Activated CD8-positive, alpha-beta T cell treated with anti-CD3 and anti-CD28 coated beads for 36 hours (primary cell): ENCODE measurements at regions not wholly inside any gene's neighbourhood (a gene's known extent, or its start where the extent isn't known, plus 50 kb on each side); places are given as distances from the start of the nearest gene placed in this dataset.
"Not testable (repeated sequence)": the region's sequence is repeated elsewhere in the genome, so short reads cannot be mapped to it uniquely, and the experiment has no call there.

Source experiments
- ATAC-seq: fragments of 200-7000 bp; cut with Tn5 transposase; one replicate; pipeline ENCODE4 v1.10.0; 2021; ENCODE audit warnings: mild to moderate bottlenecking, moderate library complexity
- CTCF ChIA-PET: fragments of 350-600 bp; sonication (Branson Sonifier 250); formaldehyde crosslinking; loops from one replicate; lab custom pipeline; 2021; ENCODE audit warnings: antibody characterized with exemption; lab: Charles Lee
- POLR2A ChIA-PET: fragments of 350-600 bp; sonication (Branson Sonifier 250); formaldehyde crosslinking; loops from one replicate; lab custom pipeline; 2021; ENCODE audit warnings: antibody characterized with exemption; lab: Charles Lee
- DNase-seq: peaks from one replicate; pipeline ENCODE4 v3.0.0-alpha.2; 2020
- H3K27ac Mint-ChIP-seq: one replicate; pipeline ENCODE4 v1.8.0; 2021; ENCODE audit warnings: mild to moderate bottlenecking, mixed read lengths
- H3K27me3 Mint-ChIP-seq: one replicate; pipeline ENCODE4 v1.8.0; 2021; ENCODE audit warnings: mixed read lengths
- H3K36me3 Mint-ChIP-seq: one replicate; pipeline ENCODE4 v1.8.0; 2021; ENCODE audit warnings: low read depth, mixed read lengths
- H3K4me1 Mint-ChIP-seq: one replicate; pipeline ENCODE4 v1.8.0; 2021; ENCODE audit warnings: low read depth, mixed read lengths
- H3K4me3 Mint-ChIP-seq: one replicate; pipeline ENCODE4 v1.8.0; 2021; ENCODE audit warnings: mild to moderate bottlenecking, moderate library complexity, mixed read lengths
- H3K9me3 Mint-ChIP-seq: one replicate; pipeline ENCODE4 v1.8.0; 2021; ENCODE audit warnings: mixed read lengths
- intact Hi-C: fragments of 100-400 bp; cut with micrococcal nuclease; formaldehyde crosslinking; loops from one replicate; pipeline ENCODE4 v1.10.0; 2022
- TF ChIP-seq, protein P1 (sequence below): fragments of 200-600 bp; IDR thresholded peaks from one replicate; pipeline ENCODE4 v1.8.0; 2022; ENCODE audit warnings: antibody characterized with exemption, mild to moderate bottlenecking

DNA sequence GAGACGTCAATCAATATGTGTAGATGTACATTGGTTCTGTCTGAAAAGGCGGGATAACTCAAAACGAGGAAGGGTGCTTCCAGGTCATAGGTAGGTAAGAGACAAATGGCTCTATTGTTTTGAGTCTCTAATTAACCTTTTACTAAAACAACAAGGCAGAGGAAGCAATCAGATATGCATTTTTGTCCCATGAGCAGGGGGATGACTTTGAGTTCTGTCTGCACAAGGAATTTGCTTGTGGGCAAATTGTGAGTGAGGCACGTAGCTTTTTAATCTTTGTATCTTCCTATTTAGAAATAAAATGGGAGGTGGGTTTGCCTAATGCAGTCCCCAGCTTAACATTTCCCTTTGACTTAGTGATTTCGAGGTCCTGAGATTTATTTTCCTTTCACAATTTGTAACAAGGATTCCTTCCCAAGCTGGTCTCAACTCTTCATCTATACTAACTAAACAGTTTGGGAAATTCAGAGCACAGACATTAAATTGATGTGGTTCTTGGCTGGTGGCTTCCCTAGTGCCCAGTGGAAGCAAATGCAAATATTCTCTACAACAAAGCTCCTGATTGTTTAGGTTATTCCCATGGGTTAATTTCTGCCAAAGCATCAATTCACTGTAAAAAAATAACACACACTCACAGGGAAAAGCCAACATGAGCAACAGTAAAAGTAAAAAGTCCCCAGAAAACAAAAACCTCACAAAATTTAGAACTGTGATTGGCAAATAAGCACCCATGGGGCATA lies 738.8 kb upstream of the SGO1 start:
- Mint-ChIP-seq H3K9me3 (peaks cover 39% of the 10 kb centered on the region), H3K36me3 (no peaks in the 10 kb centered on the region), H3K27me3 (no peaks in the 10 kb centered on the region), H3K27ac (no peak overlapping the region), H3K4me1 (no peaks in the 10 kb centered on the region), H3K4me3 (no peak overlapping the region)
- TF ChIP-seq, protein P1, sequence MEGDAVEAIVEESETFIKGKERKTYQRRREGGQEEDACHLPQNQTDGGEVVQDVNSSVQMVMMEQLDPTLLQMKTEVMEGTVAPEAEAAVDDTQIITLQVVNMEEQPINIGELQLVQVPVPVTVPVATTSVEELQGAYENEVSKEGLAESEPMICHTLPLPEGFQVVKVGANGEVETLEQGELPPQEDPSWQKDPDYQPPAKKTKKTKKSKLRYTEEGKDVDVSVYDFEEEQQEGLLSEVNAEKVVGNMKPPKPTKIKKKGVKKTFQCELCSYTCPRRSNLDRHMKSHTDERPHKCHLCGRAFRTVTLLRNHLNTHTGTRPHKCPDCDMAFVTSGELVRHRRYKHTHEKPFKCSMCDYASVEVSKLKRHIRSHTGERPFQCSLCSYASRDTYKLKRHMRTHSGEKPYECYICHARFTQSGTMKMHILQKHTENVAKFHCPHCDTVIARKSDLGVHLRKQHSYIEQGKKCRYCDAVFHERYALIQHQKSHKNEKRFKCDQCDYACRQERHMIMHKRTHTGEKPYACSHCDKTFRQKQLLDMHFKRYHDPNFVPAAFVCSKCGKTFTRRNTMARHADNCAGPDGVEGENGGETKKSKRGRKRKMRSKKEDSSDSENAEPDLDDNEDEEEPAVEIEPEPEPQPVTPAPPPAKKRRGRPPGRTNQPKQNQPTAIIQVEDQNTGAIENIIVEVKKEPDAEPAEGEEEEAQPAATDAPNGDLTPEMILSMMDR: no peak
- no peak for ATAC-seq
- DNase-seq: no peak
- intact Hi-C loops: no loop called here
- ChIA-PET POLR2A (no interaction called here), CTCF (no interaction called here)

DNA sequence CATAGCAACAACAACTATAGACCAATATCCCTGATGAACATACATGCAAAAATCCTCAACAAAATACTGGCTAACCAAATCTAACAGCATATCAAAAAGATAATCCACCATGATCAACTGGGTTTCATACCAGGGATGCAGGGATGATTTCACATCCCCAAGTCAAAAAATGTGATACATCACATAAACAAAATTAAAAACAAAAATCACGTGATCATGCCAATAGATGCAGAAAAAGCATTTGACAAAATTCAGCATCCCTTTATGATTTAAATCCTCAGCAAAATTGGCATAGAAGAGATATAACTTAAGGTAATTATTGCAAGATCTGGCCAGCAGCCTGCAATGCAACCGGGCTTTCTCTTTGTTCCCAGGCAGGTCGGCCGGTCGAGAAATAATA lies 735.1 kb upstream of the SGO1 start:
- ATAC-seq, intact Hi-C loops, H3K4me1 Mint-ChIP-seq, CTCF ChIA-PET, H3K27ac Mint-ChIP-seq, H3K36me3 Mint-ChIP-seq, DNase-seq, POLR2A ChIA-PET, H3K4me3 Mint-ChIP-seq, H3K27me3 Mint-ChIP-seq: not testable (repeated sequence)
- H3K9me3 Mint-ChIP-seq: peaks cover 52% of the 10 kb centered on the region

DNA sequence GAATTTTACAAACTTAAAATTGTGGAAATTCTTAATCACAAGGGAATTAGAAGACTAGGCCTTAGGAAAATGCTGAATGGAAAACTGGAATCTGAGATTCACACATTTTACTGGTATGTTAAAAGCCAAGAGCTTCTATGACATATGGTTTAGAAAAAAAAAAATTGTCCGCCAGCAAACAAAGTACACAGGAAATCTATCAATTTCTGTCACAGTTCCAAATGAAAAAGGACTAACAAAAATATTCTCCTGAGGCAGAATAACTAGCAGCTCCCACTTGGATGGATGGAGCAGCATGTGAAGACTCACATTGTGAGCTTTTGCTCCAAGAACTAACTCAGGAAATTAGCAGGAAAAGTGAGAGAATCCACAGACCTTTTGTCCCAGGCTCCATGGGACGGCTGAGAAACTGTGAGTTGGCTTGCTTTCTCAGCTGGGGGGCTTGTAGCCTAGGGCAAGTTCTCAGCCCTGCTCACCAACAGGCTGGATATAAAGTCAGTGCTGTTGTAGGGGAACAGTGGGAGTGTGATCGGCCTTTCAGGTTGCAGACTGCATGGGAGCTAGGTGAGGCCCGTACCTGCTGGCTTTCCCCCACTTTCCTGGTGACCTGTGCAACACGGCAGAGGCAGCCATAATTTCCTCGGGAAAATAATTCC lies 731.1 kb upstream of the SGO1 start:
- CTCF ChIA-PET: no interaction called here

DNA sequence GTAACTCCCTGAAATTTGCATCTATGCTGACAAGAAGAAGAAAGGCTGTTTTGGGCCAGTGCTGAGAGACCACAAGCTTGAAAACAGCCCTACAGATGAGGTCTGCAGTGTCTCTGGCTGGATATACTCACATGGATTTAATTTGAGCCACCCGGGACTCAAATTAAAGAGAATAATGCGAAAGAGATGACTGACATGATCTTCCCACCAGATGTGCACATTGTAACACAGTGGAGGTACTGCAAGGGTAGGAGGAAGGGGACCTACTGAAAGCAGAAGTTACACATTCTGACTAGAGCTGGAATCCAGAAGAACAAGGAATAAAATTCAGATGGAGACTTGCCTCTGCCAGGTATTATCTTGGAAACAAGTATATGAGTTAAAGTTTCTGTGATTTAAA lies 728.3 kb upstream of the SGO1 start:
- DNase-seq: no peak
- CTCF ChIA-PET: no interaction called here
- Mint-ChIP-seq H3K27me3 (no peaks in the 10 kb centered on the region), H3K4me1 (no peaks in the 10 kb centered on the region), H3K4me3 (no peak overlapping the region), H3K9me3 (peaks cover 27% of the 10 kb centered on the region), H3K27ac (no peak overlapping the region), H3K36me3 (no peaks in the 10 kb centered on the region)
- no peak for ATAC-seq
- POLR2A ChIA-PET: no interaction called here
- intact Hi-C loops: no loop called here
- TF ChIP-seq, protein P1: no peak

More for the DNA sequence above, 731.1 kb upstream of the SGO1 start:
- Mint-ChIP-seq H3K27ac (no peak overlapping the region), H3K9me3 (peaks cover 36% of the 10 kb centered on the region), H3K27me3 (no peaks in the 10 kb centered on the region), H3K4me1 (no peaks in the 10 kb centered on the region), H3K36me3 (no peaks in the 10 kb centered on the region), H3K4me3 (no peak overlapping the region)
- ATAC-seq (no peak), DNase-seq (no peak)
- POLR2A ChIA-PET: no interaction called here
- TF ChIP-seq, protein P1: no peak
- intact Hi-C loops: no loop called here

DNA sequence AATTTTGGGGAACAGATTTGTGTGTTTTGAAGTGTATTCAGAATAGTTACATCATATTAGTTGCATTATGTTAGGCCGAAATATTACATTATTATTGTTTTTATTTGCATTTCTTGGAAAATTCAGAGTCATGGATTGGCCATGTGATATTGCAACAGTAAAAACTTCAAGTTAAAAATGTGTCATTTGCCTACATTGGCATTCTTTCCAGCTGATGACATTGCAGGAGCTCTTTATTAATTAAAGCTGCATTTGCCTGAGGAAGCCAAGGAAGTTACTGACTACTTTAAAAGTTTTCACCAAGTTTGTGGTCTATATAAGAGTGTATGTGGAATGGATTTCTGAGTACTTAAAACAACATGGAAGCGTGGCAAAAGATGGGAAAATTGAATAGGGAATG lies 726.4 kb upstream of the SGO1 start:
- no peak for ATAC-seq
- Mint-ChIP-seq H3K4me1 (no peaks in the 10 kb centered on the region), H3K27ac (no peak overlapping the region), H3K36me3 (no peaks in the 10 kb centered on the region), H3K9me3 (peaks cover 17% of the 10 kb centered on the region), H3K27me3 (no peaks in the 10 kb centered on the region), H3K4me3 (no peak overlapping the region)
- TF ChIP-seq, protein P1: no peak
- intact Hi-C loops: no loop called here
- no peak for DNase-seq
- CTCF ChIA-PET: no interaction called here
- POLR2A ChIA-PET: no interaction called here
